ENCODE measurements at regions not wholly inside any gene's neighbourhood (a gene's known extent, or its start where the extent isn't known, plus 50 kb on each side); places are given as distances from the start of the nearest gene placed in this dataset.

- no peaks in the 10 kb centered on the region for H3K36me3 Mint-ChIP-seq
- H3K4me3 Mint-ChIP-seq = no peak overlapping the region
- H3K27ac Mint-ChIP-seq = no peak overlapping the region
- H3K27me3 Mint-ChIP-seq (ENCODE audit: low read depth) = peaks cover 1% of the 10 kb centered on the region
- TF ChIP-seq CTCF (IDR thresholded peaks at IDR 0.05; ENCODE audit: unreplicated experiment) = no peak
- no peak for DNase-seq (ENCODE audit: low spot score in 2 of 2, unreplicated experiment in 2 of 2)
- H3K4me1 Mint-ChIP-seq = no peaks in the 10 kb centered on the region
- H3K9me3 Mint-ChIP-seq = peaks cover 27% of the 10 kb centered on the region
These were observed 203.4 kb upstream of the CTBP2 start for GRCh38 chr10:125363791-125364190.

- Mint-ChIP-seq H3K9me3 (peaks cover 29% of the 10 kb centered on the region), H3K36me3 (no peaks in the 10 kb centered on the region), H3K27me3 (ENCODE audit: low read depth) (peaks cover 1% of the 10 kb centered on the region), H3K4me1 (no peaks in the 10 kb centered on the region), H3K27ac (no peak overlapping the region), H3K4me3 (no peak overlapping the region)
- DNase-seq (ENCODE audit: low spot score in 2 of 2, unreplicated experiment in 2 of 2) = no peak
- no peak for TF ChIP-seq CTCF (IDR thresholded peaks at IDR 0.05; ENCODE audit: unreplicated experiment)
These were observed 202.6 kb upstream of the CTBP2 start for GRCh38 chr10:125362950-125363349.

GRCh38 chr10:125359401-125359800, 199.0 kb upstream of the CTBP2 start:
- H3K9me3 Mint-ChIP-seq = peaks cover 15% of the 10 kb centered on the region
- H3K27ac Mint-ChIP-seq = no peak overlapping the region
- DNase-seq (ENCODE audit: low spot score in 2 of 2, unreplicated experiment in 2 of 2) = no peak
- no peak for TF ChIP-seq CTCF (IDR thresholded peaks at IDR 0.05; ENCODE audit: unreplicated experiment)
- H3K36me3 Mint-ChIP-seq = no peaks in the 10 kb centered on the region
- H3K4me1 Mint-ChIP-seq = peaks cover 5% of the 10 kb centered on the region
- no peak overlapping the region for H3K4me3 Mint-ChIP-seq
- H3K27me3 Mint-ChIP-seq (ENCODE audit: low read depth) = peaks cover 1% of the 10 kb centered on the region

- DNase-seq (ENCODE audit: low spot score in 2 of 2, unreplicated experiment in 2 of 2) = no peak
- H3K9me3 Mint-ChIP-seq = peaks cover 6% of the 10 kb centered on the region
- H3K4me3 Mint-ChIP-seq = no peak overlapping the region
- peaks cover 1% of the 10 kb centered on the region for H3K27me3 Mint-ChIP-seq (ENCODE audit: low read depth)
- H3K36me3 Mint-ChIP-seq = no peaks in the 10 kb centered on the region
- H3K4me1 Mint-ChIP-seq = peaks cover 5% of the 10 kb centered on the region
- no peak overlapping the region for H3K27ac Mint-ChIP-seq
- no peak for TF ChIP-seq CTCF (IDR thresholded peaks at IDR 0.05; ENCODE audit: unreplicated experiment)
These were observed 195.3 kb upstream of the CTBP2 start for GRCh38 chr10:125355657-125356056.

- TF ChIP-seq CTCF (IDR thresholded peaks at IDR 0.05; ENCODE audit: unreplicated experiment) = no peak
- peaks cover 6% of the 10 kb centered on the region for H3K9me3 Mint-ChIP-seq
- no peak for DNase-seq (ENCODE audit: low spot score in 2 of 2, unreplicated experiment in 2 of 2)
- H3K27me3 Mint-ChIP-seq (ENCODE audit: low read depth) = no peaks in the 10 kb centered on the region
- no peak overlapping the region for H3K27ac Mint-ChIP-seq
- H3K36me3 Mint-ChIP-seq = no peaks in the 10 kb centered on the region
- H3K4me3 Mint-ChIP-seq = no peak overlapping the region
- H3K4me1 Mint-ChIP-seq = peaks cover 1% of the 10 kb centered on the region
These were observed 190.2 kb upstream of the CTBP2 start for GRCh38 chr10:125350519-125350918.

- Mint-ChIP-seq H3K27me3 (ENCODE audit: low read depth) (no peaks in the 10 kb centered on the region), H3K9me3 (peaks cover 6% of the 10 kb centered on the region)
These were observed 188.2 kb upstream of the CTBP2 start for GRCh38 chr10:125348536-125348935.

More at GRCh38 chr10:125348536-125348935, 188.2 kb upstream of the CTBP2 start:
- Mint-ChIP-seq H3K4me1 (peaks cover 1% of the 10 kb centered on the region), H3K36me3 (no peaks in the 10 kb centered on the region), H3K27ac (no peak overlapping the region), H3K4me3 (no peak overlapping the region)
- no peak for DNase-seq (ENCODE audit: low spot score in 2 of 2, unreplicated experiment in 2 of 2)
- TF ChIP-seq CTCF (IDR thresholded peaks at IDR 0.05; ENCODE audit: unreplicated experiment) = no peak

Measured in mesothelial cell of epicardium (in vitro differentiated cells).